Loucy (cell line): ENCODE measurements at regions not wholly inside any gene's neighbourhood (a gene's known extent, or its start where the extent isn't known, plus 50 kb on each side); places are given as distances from the start of the nearest gene placed in this dataset.

Experiments
- H2AFZ ChIP-seq: fragments of 200-600 bp; sonication (generic); 2 replicates; pipeline ENCODE4 v1.6.0; 2016; ENCODE audit warnings: antibody characterized with exemption, mild to moderate bottlenecking, low read length, moderate library complexity
- H3F3A ChIP-seq: fragments of 200-600 bp; 2 replicates; pipeline ENCODE4 v1.6.0; 2016; ENCODE audit warnings: antibody characterized with exemption, low read depth, mild to moderate bottlenecking
- H3K27me3 ChIP-seq: fragments of 200-600 bp; sonication (generic); 2 replicates; pipeline ENCODE4 v1.6.1; 2014; ENCODE audit warnings: low read length, mild to moderate bottlenecking; ENCODE audit not compliant: insufficient read depth, poor library complexity, severe bottlenecking
- H3K36me3 ChIP-seq: fragments of 200-600 bp; sonication (generic); 2 replicates; pipeline ENCODE4 v1.6.1; 2016; ENCODE audit warnings: low read length; ENCODE audit not compliant: insufficient read depth
- H3K4me1 ChIP-seq: fragments of 200-600 bp; sonication (generic); 2 replicates; pipeline ENCODE4 v1.5.1; 2014; ENCODE audit warnings: low read length, mild to moderate bottlenecking; ENCODE audit not compliant: insufficient read depth, poor library complexity, severe bottlenecking
- H3K4me2 ChIP-seq: fragments of 200-600 bp; sonication (generic); 2 replicates; pipeline ENCODE4 v1.6.0; 2014; ENCODE audit warnings: antibody characterized with exemption, low read length, low read depth, mild to moderate bottlenecking; ENCODE audit not compliant: poor library complexity, severe bottlenecking
- H3K4me3 ChIP-seq: fragments of 200-600 bp; sonication (generic); 2 replicates; pipeline ENCODE4 v1.5.1; 2014; ENCODE audit warnings: low read length, mild to moderate bottlenecking, mixed read lengths; ENCODE audit not compliant: poor library complexity, severe bottlenecking
- H3K79me2 ChIP-seq: fragments of 200-600 bp; sonication (generic); 2 replicates; pipeline ENCODE4 v1.6.1; 2014; ENCODE audit warnings: low read length; ENCODE audit not compliant: insufficient read depth
- H3K9ac ChIP-seq: fragments of 200-600 bp; sonication (generic); 2 replicates; pipeline ENCODE4 v1.6.0; 2014; ENCODE audit warnings: mild to moderate bottlenecking, low read depth, low read length, moderate library complexity; ENCODE audit not compliant: poor library complexity, severe bottlenecking
- H3K9me2 ChIP-seq: fragments of 200-600 bp; sonication (generic); replicated peaks from 2 replicates; pipeline ENCODE4 v1.6.1; 2016; ENCODE audit warnings: low read depth, low read length, mixed read lengths
- H3K9me3 ChIP-seq: fragments of 200-600 bp; sonication (generic); 2 replicates; pipeline ENCODE4 v1.6.1; 2014; ENCODE audit warnings: mild to moderate bottlenecking, antibody characterized with exemption, low read length, low read depth; ENCODE audit not compliant: insufficient read depth
- H4K20me1 ChIP-seq: fragments of 200-600 bp; sonication (generic); 2 replicates; pipeline ENCODE4 v1.6.0; 2014; ENCODE audit warnings: antibody characterized with exemption, low read length, mild to moderate bottlenecking; ENCODE audit not compliant: insufficient read depth, poor library complexity, severe bottlenecking
- EZH2phosphoT487 ChIP-seq: fragments of 200-600 bp; IDR thresholded peaks from 2 replicates; pipeline ENCODE4 v1.6.1; 2018; ENCODE audit warnings: antibody characterized with exemption, mild to moderate bottlenecking, moderate library complexity, borderline replicate concordance
- TF ChIP-seq, protein P1 (sequence below): fragments of 200-600 bp; sonication (generic); conservative IDR thresholded peaks from 2 replicates; pipeline ENCODE4 v1.5.1; 2014; ENCODE audit warnings: mild to moderate bottlenecking, antibody characterized with exemption, low read length

DNA sequence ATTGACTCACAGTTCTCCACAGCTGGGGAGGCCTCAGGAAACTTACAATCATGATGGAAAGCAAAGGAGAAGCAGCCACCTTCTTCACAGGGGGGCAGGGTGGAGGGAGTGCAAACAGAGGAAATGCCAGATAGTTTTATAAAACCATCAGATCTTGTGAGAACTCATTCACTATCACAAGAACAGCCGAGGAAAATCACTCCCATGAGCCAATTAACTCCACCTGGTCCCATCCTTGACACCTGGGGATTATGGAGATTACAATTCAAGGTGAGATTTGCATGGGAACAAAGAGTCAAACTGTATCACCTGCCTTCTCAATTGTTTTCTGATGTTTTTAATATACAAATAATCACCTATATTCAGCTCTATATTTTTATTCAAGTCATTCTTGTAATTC, 1527.3 kb upstream of the GOT2 start:
- no peak for TF ChIP-seq EZH2phosphoT487
- TF ChIP-seq, protein P1, sequence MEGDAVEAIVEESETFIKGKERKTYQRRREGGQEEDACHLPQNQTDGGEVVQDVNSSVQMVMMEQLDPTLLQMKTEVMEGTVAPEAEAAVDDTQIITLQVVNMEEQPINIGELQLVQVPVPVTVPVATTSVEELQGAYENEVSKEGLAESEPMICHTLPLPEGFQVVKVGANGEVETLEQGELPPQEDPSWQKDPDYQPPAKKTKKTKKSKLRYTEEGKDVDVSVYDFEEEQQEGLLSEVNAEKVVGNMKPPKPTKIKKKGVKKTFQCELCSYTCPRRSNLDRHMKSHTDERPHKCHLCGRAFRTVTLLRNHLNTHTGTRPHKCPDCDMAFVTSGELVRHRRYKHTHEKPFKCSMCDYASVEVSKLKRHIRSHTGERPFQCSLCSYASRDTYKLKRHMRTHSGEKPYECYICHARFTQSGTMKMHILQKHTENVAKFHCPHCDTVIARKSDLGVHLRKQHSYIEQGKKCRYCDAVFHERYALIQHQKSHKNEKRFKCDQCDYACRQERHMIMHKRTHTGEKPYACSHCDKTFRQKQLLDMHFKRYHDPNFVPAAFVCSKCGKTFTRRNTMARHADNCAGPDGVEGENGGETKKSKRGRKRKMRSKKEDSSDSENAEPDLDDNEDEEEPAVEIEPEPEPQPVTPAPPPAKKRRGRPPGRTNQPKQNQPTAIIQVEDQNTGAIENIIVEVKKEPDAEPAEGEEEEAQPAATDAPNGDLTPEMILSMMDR = no peak
- no peaks in the 10 kb centered on the region for H3K79me2 ChIP-seq
- H2AFZ ChIP-seq = no peak overlapping the region
- no peaks in the 10 kb centered on the region for H3K9me3 ChIP-seq
- H3K4me1 ChIP-seq = no peaks in the 10 kb centered on the region
- 0 out of 2 replicates have a peak, but pooled peaks cover 3% of the 10 kb centered on the region for H3K9me2 ChIP-seq
- no peaks in the 10 kb centered on the region for H4K20me1 ChIP-seq
- H3K27me3 ChIP-seq = no peaks in the 10 kb centered on the region
- no peak overlapping the region for H3K4me2 ChIP-seq
- no peak overlapping the region for H3K9ac ChIP-seq
- H3K36me3 ChIP-seq = no peaks in the 10 kb centered on the region
- H3K4me3 ChIP-seq = no peak overlapping the region
- no peaks in the 10 kb centered on the region for H3F3A ChIP-seq

DNA sequence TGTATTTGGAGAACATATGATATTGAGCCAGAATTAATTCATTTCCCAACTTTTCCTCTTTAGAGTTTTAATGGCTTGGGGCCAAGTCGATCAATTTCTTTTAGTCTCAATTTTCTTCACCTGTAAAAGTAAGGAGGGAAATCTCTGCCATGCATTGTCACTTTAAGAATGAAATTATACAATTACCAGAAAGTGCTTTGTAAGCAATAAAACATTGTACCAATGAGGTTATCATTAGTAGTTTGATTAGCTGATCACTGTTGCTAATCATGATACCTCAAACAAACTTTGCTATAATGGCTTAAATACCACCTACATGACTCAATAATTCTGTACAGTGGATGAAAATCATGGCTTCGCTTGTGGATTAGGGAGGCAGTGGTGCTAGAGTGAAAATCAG, 1525.8 kb upstream of the GOT2 start:
- Histone ChIP-seq H3K9ac (no peak overlapping the region), H3K9me3 (no peaks in the 10 kb centered on the region), H3K4me2 (no peak overlapping the region), H3K36me3 (no peaks in the 10 kb centered on the region), H4K20me1 (no peaks in the 10 kb centered on the region), H3F3A (no peaks in the 10 kb centered on the region), H2AFZ (no peak overlapping the region), H3K4me1 (no peaks in the 10 kb centered on the region), H3K27me3 (no peaks in the 10 kb centered on the region), H3K79me2 (no peaks in the 10 kb centered on the region), H3K4me3 (no peak overlapping the region), H3K9me2 (0 out of 2 replicates have a peak, but pooled peaks cover 3% of the 10 kb centered on the region)
- TF ChIP-seq, protein P1 = no peak
- no peak for TF ChIP-seq EZH2phosphoT487

DNA sequence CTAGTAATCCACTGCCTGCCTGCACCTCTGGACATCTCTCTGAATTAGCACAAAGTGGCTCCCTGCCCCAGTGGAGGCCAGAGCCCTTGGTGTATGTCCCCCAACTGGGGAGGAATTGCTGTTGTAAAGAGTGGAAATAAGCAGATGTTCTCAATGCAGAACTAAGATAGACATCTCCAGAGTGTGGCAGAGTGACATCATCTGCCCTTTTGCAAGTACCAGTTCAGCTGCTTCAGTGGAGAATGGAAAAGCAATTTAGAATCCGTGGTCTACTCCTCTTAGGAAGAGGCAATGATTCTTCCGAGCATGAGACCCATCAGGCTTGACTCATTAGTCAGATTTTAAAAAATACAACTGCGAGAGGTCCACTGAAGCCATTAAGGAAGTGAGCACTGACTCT, 1512.0 kb upstream of the GOT2 start:
- no peaks in the 10 kb centered on the region for H4K20me1 ChIP-seq
- no peak overlapping the region for H3K4me2 ChIP-seq
- H2AFZ ChIP-seq = no peak overlapping the region
- TF ChIP-seq EZH2phosphoT487 = no peak
- TF ChIP-seq, protein P1 = no peak
- H3K4me3 ChIP-seq = no peak overlapping the region
- H3K4me1 ChIP-seq = no peaks in the 10 kb centered on the region
- no peaks in the 10 kb centered on the region for H3K36me3 ChIP-seq
- no peaks in the 10 kb centered on the region for H3K27me3 ChIP-seq
- H3K9me3 ChIP-seq = no peaks in the 10 kb centered on the region
- H3K9ac ChIP-seq = no peak overlapping the region
- no peaks in the 10 kb centered on the region for H3K79me2 ChIP-seq
- no peaks in the 10 kb centered on the region for H3F3A ChIP-seq
- no peaks in the 10 kb centered on the region for H3K9me2 ChIP-seq
